ENCODE measurements at regions not wholly inside any gene's neighbourhood (a gene's known extent, or its start where the extent isn't known, plus 50 kb on each side); places are given as distances from the start of the nearest gene placed in this dataset.

DNA sequence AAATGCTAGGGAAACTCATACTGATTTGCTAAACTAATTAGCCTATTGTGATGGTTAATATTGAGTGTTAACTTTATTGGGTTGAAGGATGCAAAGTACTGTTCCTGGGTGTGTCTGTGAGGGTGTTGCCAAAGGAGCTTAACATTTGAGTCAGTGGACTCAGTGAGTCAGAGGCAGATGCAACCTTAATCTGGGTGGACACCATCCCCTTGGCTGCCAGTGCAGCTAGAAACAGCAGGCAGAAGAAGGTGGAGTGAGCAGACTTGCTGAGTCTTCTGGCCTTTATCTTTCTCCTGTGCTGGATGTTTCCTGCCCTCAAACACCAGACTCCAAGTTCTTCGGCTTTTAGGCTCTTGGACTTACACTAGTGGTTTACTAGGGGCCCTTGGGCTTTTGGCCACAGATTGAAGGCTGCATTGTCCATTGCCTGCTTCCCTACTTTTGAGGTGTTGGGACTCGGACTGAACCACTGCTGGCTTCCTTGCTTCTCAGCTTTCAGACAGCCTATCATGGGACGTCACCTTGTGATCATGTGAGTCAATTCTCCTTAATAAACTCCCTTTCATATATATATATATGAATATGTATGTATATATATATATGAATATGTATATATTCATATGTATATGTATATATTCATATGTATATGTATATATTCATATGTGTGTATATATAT lies 69.7 kb downstream of the RPRM start:
- H2AFZ ChIP-seq (ENCODE audit: low read depth, low read length, severe bottlenecking) = no peak overlapping the region
- no peaks in the 10 kb centered on the region for H4K20me1 ChIP-seq (ENCODE audit: low read depth, low read length)
- TF ChIP-seq CTCF (IDR thresholded peaks at IDR 0.05; ENCODE audit: insufficient read depth, low read length, poor library complexity, severe bottlenecking) (no peak), EZH2phosphoT487 (conservative IDR thresholded peaks at IDR 0.05; ENCODE audit: low read length) (no peak)

GRCh38 chr2:153405196-153405595 lies 73.4 kb downstream of the RPRM start:
- H4K20me1 ChIP-seq (ENCODE audit: low read depth, low read length) = no peaks in the 10 kb centered on the region
- no peak overlapping the region for H3K4me2 ChIP-seq (ENCODE audit: low read depth, low read length, poor library complexity, severe bottlenecking)
- H3K9me3 ChIP-seq (ENCODE audit: insufficient read depth, low read length) = no peaks in the 10 kb centered on the region
- H3K9me2 ChIP-seq (replicated peaks; ENCODE audit: insufficient read depth, low read length) = no peaks in the 10 kb centered on the region
- H2AFZ ChIP-seq (ENCODE audit: low read depth, low read length, severe bottlenecking) = no peak overlapping the region
- H3K27ac ChIP-seq (ENCODE audit: low read depth, low read length) = no peak overlapping the region
- no peaks in the 10 kb centered on the region for H3K27me3 ChIP-seq (ENCODE audit: low read length)
- no peaks in the 10 kb centered on the region for H3F3A ChIP-seq (ENCODE audit: insufficient read depth)
- no peak for TF ChIP-seq CTCF (IDR thresholded peaks at IDR 0.05; ENCODE audit: insufficient read depth, low read length, poor library complexity, severe bottlenecking)
- TF ChIP-seq EZH2phosphoT487 (conservative IDR thresholded peaks at IDR 0.05; ENCODE audit: low read length) = no peak
- no peaks in the 10 kb centered on the region for H3K79me2 ChIP-seq (ENCODE audit: insufficient read depth, low read length)
- no peaks in the 10 kb centered on the region for H3K36me3 ChIP-seq (ENCODE audit: low read length)
- no peak overlapping the region for H3K9ac ChIP-seq (ENCODE audit: low read length)
- H3K4me3 ChIP-seq (ENCODE audit: insufficient read depth, low read length, poor library complexity, severe bottlenecking) = no peak overlapping the region

More for the DNA sequence above, 69.7 kb downstream of the RPRM start:
- H3K4me2 ChIP-seq (ENCODE audit: low read depth, low read length, poor library complexity, severe bottlenecking) = no peak overlapping the region
- H3K27me3 ChIP-seq (ENCODE audit: low read length) = no peaks in the 10 kb centered on the region
- no peak overlapping the region for H3K4me3 ChIP-seq (ENCODE audit: insufficient read depth, low read length, poor library complexity, severe bottlenecking)
- no peaks in the 10 kb centered on the region for H3K36me3 ChIP-seq (ENCODE audit: low read length)
- H3F3A ChIP-seq (ENCODE audit: insufficient read depth) = no peaks in the 10 kb centered on the region
- H3K9me3 ChIP-seq (ENCODE audit: insufficient read depth, low read length) = no peaks in the 10 kb centered on the region
- no peaks in the 10 kb centered on the region for H3K79me2 ChIP-seq (ENCODE audit: insufficient read depth, low read length)
- H3K9me2 ChIP-seq (replicated peaks; ENCODE audit: insufficient read depth, low read length) = no peaks in the 10 kb centered on the region
- no peak overlapping the region for H3K9ac ChIP-seq (ENCODE audit: low read length)
- no peak overlapping the region for H3K27ac ChIP-seq (ENCODE audit: low read depth, low read length)

GRCh38 chr2:153404792-153405191 lies 73.8 kb downstream of the RPRM start:
- Histone ChIP-seq H3K4me2 (ENCODE audit: low read depth, low read length, poor library complexity, severe bottlenecking) (no peak overlapping the region), H4K20me1 (ENCODE audit: low read depth, low read length) (no peaks in the 10 kb centered on the region), H3K9ac (ENCODE audit: low read length) (no peak overlapping the region), H3K9me3 (ENCODE audit: insufficient read depth, low read length) (no peaks in the 10 kb centered on the region), H3K79me2 (ENCODE audit: insufficient read depth, low read length) (no peaks in the 10 kb centered on the region), H3K36me3 (ENCODE audit: low read length) (no peaks in the 10 kb centered on the region), H3F3A (ENCODE audit: insufficient read depth) (no peaks in the 10 kb centered on the region), H2AFZ (ENCODE audit: low read depth, low read length, severe bottlenecking) (no peak overlapping the region), H3K27me3 (ENCODE audit: low read length) (no peaks in the 10 kb centered on the region), H3K27ac (ENCODE audit: low read depth, low read length) (no peak overlapping the region), H3K9me2 (replicated peaks; ENCODE audit: insufficient read depth, low read length) (no peaks in the 10 kb centered on the region), H3K4me3 (ENCODE audit: insufficient read depth, low read length, poor library complexity, severe bottlenecking) (no peak overlapping the region)
- TF ChIP-seq CTCF (IDR thresholded peaks at IDR 0.05; ENCODE audit: insufficient read depth, low read length, poor library complexity, severe bottlenecking) = no peak
- no peak for TF ChIP-seq EZH2phosphoT487 (conservative IDR thresholded peaks at IDR 0.05; ENCODE audit: low read length)

All from SU-DHL-6 (cell line).